Neural crest cell (in vitro differentiated cells): ENCODE measurements at regions not wholly inside any gene's neighbourhood (a gene's known extent, or its start where the extent isn't known, plus 50 kb on each side); places are given as distances from the start of the nearest gene placed in this dataset.

Source experiments
- DNase-seq: peaks from one replicate; pipeline ENCODE4 v3.0.0; 2021; ENCODE audit warnings: low read depth, mixed read lengths, low spot score
- H3K27ac Mint-ChIP-seq: one replicate; pipeline ENCODE4 v1.8.0; 2021; ENCODE audit warnings: mild to moderate bottlenecking, mixed read lengths; ENCODE audit not compliant: unreplicated experiment
- H3K27me3 Mint-ChIP-seq: 2 replicates; pipeline ENCODE4 v1.8.0; 2021; ENCODE audit warnings: low read depth, mild to moderate bottlenecking, mixed read lengths
- H3K36me3 Mint-ChIP-seq: 2 replicates; pipeline ENCODE4 v1.8.0; 2021; ENCODE audit warnings: low read depth, mild to moderate bottlenecking, mixed read lengths
- H3K4me1 Mint-ChIP-seq: 2 replicates; pipeline ENCODE4 v1.8.0; 2021; ENCODE audit warnings: mixed read lengths
- H3K4me3 Mint-ChIP-seq: one replicate; pipeline ENCODE4 v1.8.0; 2021; ENCODE audit warnings: mild to moderate bottlenecking, mixed read lengths
- H3K9me3 Mint-ChIP-seq: 2 replicates; pipeline ENCODE4 v1.8.0; 2021; ENCODE audit warnings: mixed read lengths
- TF ChIP-seq, protein P1 (sequence below): fragments of 200-600 bp; sonication (generic); conservative IDR thresholded peaks from 2 replicates; pipeline ENCODE4 v1.5.0; 2021; ENCODE audit warnings: antibody characterized with exemption, mild to moderate bottlenecking

DNA sequence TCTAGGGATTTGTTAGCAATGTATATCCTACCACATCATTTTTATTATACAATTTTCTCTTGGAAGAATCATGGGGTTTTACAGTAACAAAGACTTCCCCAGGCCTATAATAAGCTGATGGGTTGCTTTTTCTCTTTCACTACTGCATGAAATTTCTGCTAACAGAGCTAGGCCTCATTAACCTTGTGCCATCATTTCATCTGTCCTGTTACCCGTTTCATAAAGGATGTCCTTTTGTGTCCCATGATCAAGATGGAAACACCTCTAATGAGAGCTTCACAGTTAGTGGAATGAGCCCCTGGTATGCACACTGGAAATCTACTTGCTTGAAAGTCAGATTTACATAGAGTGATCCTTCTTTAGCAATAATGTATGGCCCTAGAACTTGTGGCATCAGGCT lies 138.7 kb downstream of the RXFP2 start:
- TF ChIP-seq, protein P1, sequence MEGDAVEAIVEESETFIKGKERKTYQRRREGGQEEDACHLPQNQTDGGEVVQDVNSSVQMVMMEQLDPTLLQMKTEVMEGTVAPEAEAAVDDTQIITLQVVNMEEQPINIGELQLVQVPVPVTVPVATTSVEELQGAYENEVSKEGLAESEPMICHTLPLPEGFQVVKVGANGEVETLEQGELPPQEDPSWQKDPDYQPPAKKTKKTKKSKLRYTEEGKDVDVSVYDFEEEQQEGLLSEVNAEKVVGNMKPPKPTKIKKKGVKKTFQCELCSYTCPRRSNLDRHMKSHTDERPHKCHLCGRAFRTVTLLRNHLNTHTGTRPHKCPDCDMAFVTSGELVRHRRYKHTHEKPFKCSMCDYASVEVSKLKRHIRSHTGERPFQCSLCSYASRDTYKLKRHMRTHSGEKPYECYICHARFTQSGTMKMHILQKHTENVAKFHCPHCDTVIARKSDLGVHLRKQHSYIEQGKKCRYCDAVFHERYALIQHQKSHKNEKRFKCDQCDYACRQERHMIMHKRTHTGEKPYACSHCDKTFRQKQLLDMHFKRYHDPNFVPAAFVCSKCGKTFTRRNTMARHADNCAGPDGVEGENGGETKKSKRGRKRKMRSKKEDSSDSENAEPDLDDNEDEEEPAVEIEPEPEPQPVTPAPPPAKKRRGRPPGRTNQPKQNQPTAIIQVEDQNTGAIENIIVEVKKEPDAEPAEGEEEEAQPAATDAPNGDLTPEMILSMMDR, result no peak
- no peak overlapping the region for H3K4me3 Mint-ChIP-seq
- peaks cover 4% of the 10 kb centered on the region for H3K4me1 Mint-ChIP-seq
- no peaks in the 10 kb centered on the region for H3K36me3 Mint-ChIP-seq
- DNase-seq, result no peak
- no peaks in the 10 kb centered on the region for H3K9me3 Mint-ChIP-seq
- no peaks in the 10 kb centered on the region for H3K27me3 Mint-ChIP-seq
- H3K27ac Mint-ChIP-seq, result no peak overlapping the region

DNA sequence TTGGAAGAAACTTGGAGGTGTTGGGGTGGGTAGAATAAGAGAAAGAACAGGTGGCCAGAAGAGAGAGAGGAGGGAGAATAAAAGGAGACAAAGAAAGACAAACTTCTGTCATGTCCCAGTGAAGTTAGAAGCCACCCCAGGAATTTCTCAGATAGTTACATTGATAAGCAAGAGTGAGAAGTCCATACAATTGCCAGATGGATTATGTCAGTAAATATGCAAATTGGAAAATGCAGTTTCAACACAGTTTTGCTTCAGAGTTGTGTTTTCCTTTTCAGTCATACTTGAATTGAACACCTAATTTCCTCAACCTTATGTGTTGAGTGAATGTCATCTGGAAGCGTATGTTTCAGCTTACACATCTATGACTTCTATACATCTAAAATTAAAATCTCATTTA lies 139.2 kb downstream of the RXFP2 start:
- H3K4me1 Mint-ChIP-seq, result peaks cover 4% of the 10 kb centered on the region
- TF ChIP-seq, protein P1, result no peak
- no peak for DNase-seq
- no peaks in the 10 kb centered on the region for H3K9me3 Mint-ChIP-seq
- no peak overlapping the region for H3K4me3 Mint-ChIP-seq
- H3K27me3 Mint-ChIP-seq, result no peaks in the 10 kb centered on the region
- no peak overlapping the region for H3K27ac Mint-ChIP-seq
- H3K36me3 Mint-ChIP-seq, result no peaks in the 10 kb centered on the region

DNA sequence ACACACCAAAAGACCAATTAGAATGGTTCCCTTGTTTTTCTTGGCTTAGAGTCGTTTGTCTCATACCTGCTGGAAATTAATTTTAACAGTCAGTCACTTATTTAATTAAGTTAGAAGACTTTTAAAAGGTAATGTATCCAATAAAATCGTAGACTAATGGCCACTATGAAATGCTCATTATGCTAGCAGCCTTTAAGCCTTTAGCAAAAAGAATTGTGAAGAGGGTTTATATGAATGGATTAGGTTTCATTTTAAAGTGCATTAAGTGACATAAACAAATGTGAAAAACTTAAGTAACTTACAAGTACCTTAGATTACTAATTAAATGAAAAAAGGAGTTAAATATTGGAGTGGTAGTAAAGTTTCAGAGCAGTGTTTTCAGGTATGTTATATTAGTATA lies 139.6 kb downstream of the RXFP2 start:
- Mint-ChIP-seq H3K9me3 (no peaks in the 10 kb centered on the region), H3K27ac (no peak overlapping the region), H3K27me3 (no peaks in the 10 kb centered on the region), H3K36me3 (no peaks in the 10 kb centered on the region), H3K4me1 (peaks cover 4% of the 10 kb centered on the region), H3K4me3 (no peak overlapping the region)
- TF ChIP-seq, protein P1, result no peak
- no peak for DNase-seq

DNA sequence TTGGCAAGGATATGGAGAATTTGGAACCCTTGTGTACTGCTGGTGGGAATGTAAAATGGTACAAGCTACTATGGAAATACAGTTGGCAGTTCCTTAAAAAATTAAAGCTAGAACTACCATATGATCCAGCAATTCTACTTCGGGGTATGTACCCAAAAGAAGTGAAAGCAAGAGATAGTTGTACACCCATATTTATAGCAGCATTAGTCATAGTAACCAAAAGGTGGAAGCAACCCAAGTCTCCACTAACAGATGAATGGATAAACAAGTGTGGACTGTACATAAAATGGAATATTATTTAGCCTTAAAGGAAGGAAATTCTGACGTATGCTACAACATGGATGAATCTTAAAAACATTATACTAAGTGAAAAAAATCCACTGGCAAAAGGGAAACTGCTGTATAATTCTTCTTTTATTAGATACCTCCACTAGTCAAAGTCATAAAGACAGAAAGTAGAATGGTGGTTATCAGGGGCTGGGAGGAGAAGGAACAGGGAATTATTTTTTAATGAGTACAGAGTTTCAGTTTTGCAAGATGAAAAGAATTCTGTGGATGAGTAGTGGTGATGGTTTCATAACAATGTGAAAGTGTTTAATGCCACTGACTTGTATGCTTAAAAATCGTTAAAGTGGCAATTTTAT lies 141.6 kb downstream of the RXFP2 start:
- H3K4me3 Mint-ChIP-seq, result no peak overlapping the region
- TF ChIP-seq, protein P1, result no peak
- H3K27me3 Mint-ChIP-seq, result no peaks in the 10 kb centered on the region
- H3K27ac Mint-ChIP-seq, result no peak overlapping the region
- H3K4me1 Mint-ChIP-seq, result peaks cover 13% of the 10 kb centered on the region
- no peaks in the 10 kb centered on the region for H3K36me3 Mint-ChIP-seq
- H3K9me3 Mint-ChIP-seq, result no peaks in the 10 kb centered on the region
- DNase-seq, result no peak

DNA sequence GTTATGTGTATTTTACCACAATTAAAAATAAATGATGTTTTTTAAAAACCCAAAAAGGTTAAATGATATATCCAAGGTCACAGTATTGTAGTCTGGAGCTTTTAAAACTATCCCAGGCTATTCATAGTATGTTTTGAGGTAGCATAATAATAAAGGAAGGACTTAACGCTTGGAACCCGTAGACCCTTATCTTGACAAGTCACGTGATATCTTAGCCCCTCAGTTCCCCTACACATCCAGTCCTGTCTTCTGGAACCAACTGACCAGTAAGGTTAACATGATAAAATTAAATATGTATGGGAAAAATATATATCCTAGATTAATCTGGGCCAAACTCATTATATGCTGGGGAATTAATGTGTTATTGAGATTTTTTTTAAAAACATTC lies 142.2 kb downstream of the RXFP2 start:
- TF ChIP-seq, protein P1, result no peak
- no peaks in the 10 kb centered on the region for H3K36me3 Mint-ChIP-seq

More for the DNA sequence above, 142.2 kb downstream of the RXFP2 start:
- H3K4me1 Mint-ChIP-seq, result peaks cover 15% of the 10 kb centered on the region
- no peaks in the 10 kb centered on the region for H3K27me3 Mint-ChIP-seq
- H3K4me3 Mint-ChIP-seq, result no peak overlapping the region
- H3K27ac Mint-ChIP-seq, result no peak overlapping the region
- no peaks in the 10 kb centered on the region for H3K9me3 Mint-ChIP-seq
- DNase-seq, result no peak
